Coronary artery (tissue), 2 donors: ENCODE measurements at regions not wholly inside any gene's neighbourhood (a gene's known extent, or its start where the extent isn't known, plus 50 kb on each side); places are given as distances from the start of the nearest gene placed in this dataset.

Experiments used
- DNase-seq: peaks from one replicate; pipeline ENCODE4 v3.0.0-alpha.2; 2017; ENCODE audit warnings: low spot score
- H3K27ac ChIP-seq, 2 donors: fragments of 200-600 bp; sonication (generic); one replicate each; pipeline ENCODE4 v1.5.1; 2016 to 2019
- H3K4me3 ChIP-seq: fragments of 200-600 bp; sonication (generic); 2 replicates; pipeline ENCODE4 v1.5.1; 2016; ENCODE audit warnings: mild to moderate bottlenecking, moderate library complexity
- TF ChIP-seq, protein P1 (sequence below): fragments of 200-600 bp; sonication (generic); IDR thresholded peaks from one replicate; pipeline ENCODE4 v1.5.1; 2019; ENCODE audit warnings: antibody characterized with exemption

DNA sequence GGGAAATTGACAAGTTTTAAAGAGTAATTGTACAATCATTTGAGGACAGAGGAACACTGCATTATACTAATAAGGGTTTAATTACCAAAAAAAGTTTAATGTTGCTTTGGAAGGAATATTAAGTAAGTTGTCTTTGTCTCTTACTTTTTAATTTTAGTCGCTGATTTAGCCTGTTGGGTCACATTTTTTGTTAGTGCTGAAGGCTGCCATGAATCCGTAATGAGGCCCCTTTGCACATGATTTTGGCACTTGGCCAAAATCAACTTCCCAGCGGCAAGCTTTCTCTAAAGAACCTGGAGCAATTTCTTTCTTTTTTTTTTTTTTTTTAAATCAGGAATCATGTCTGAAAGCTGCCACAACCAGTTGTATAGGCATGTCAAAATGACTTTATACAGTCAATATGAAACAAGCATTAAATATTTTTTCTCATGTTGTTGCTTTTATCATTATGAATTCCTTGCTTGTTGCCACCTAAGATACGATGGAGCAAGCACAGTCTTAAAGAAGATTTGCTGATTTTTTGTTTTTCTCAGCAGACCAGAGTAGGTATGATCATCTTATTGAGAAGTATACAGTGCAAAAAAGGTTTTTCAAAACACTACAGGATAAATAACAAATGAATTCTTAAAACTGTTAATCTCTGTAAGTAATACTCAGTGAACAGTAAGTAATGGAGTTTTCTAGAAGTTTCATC is 690.4 kb downstream of the USP25 start:
- Histone ChIP-seq H3K27ac (peak overlapping the region; percentile 80 to 82), H3K4me3 (peak overlapping the region; percentile 71)
- TF ChIP-seq, protein P1, sequence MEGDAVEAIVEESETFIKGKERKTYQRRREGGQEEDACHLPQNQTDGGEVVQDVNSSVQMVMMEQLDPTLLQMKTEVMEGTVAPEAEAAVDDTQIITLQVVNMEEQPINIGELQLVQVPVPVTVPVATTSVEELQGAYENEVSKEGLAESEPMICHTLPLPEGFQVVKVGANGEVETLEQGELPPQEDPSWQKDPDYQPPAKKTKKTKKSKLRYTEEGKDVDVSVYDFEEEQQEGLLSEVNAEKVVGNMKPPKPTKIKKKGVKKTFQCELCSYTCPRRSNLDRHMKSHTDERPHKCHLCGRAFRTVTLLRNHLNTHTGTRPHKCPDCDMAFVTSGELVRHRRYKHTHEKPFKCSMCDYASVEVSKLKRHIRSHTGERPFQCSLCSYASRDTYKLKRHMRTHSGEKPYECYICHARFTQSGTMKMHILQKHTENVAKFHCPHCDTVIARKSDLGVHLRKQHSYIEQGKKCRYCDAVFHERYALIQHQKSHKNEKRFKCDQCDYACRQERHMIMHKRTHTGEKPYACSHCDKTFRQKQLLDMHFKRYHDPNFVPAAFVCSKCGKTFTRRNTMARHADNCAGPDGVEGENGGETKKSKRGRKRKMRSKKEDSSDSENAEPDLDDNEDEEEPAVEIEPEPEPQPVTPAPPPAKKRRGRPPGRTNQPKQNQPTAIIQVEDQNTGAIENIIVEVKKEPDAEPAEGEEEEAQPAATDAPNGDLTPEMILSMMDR: no peak
- no peak for DNase-seq

DNA sequence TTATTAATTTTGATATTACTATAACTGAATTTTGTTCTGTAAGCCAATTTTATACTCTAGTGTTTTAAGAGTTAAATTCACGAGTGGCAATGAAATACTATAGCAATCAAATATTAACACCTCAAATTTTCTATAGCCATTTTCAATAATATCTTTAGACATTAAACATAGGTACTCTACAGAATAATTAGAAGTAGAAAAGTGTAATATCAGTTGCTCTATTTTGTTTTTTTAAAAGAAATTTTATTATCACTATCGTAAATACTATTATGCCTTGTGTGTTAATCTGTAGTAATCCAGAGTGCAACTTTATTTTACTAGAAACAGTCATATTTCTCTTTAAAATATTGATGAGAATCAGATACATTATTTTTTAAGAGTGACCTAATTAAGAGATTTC is 691.2 kb downstream of the USP25 start:
- peak overlapping the region; percentile 77 to 82 for H3K27ac ChIP-seq
- DNase-seq: no peak
- peak overlapping the region; percentile 71 for H3K4me3 ChIP-seq
- TF ChIP-seq, protein P1: no peak

DNA sequence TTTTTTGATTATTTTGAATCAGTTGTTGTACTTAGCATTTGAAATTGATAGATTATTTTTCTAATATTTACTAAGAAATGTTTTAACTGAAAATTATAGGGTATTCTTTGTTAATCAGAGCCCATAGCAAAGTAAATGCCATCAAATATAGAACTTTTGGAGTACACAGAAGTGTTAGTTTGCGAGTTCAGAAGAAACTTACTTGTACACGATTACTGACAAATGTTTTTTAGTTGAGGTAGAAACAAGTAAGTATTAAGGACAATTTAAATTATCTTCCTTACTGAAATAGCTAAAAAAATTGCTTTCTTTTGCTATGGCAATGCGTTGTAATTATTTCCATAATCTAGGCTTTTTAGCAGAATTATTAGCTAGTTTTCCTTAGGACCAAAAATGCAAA is 692.2 kb downstream of the USP25 start:
- TF ChIP-seq, protein P1: no peak
- peak overlapping the region in 1 of 2 donors; percentile 65 for H3K27ac ChIP-seq
- H3K4me3 ChIP-seq: peak overlapping the region; percentile 64
- DNase-seq: no peak

DNA sequence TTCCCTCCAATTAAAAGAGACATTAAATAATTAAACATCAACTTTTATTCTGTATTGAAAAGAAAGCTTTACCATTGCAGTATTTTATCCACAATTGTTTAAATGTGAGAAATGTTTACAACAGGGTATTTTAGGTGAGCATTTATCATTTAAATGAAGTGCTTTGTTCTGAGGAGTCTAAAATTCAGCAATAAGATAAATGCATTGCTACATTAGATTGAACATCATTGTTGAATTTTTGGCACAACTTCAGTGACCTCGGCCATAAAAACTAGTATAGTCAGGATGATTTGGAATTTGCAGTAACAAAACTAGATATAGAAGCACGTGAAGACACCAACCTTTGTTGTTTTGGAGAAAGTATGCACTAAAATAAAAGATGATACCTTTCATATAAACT is 692.9 kb downstream of the USP25 start:
- peak overlapping the region; percentile 26 to 65 for H3K27ac ChIP-seq

DNA sequence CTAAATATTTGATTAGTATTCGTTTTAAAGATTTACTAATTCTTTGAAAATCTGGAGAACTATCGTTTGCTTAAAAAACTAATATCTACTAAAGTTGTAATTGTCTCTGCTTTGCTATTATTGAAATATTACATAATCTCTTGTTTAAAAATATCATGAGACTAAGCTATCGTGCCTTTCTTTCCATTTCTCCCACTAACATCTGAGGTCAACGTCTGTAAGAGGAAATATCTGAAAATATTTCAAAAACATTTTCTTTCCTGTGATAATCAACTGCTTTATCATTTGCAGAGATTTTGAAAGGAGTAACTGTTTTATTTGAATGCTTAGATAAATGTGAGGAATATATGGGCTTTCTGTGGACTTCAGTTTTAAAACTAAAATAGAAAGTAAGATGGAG is 694.1 kb downstream of the USP25 start:
- no peak for DNase-seq
- Histone ChIP-seq H3K4me3 (peak overlapping the region; percentile 64), H3K27ac (peak overlapping the region; percentile 63 to 65)
- TF ChIP-seq, protein P1: no peak

More for the DNA sequence above, 692.9 kb downstream of the USP25 start:
- TF ChIP-seq, protein P1: no peak
- H3K4me3 ChIP-seq: peak overlapping the region; percentile 64
- no peak for DNase-seq

DNA sequence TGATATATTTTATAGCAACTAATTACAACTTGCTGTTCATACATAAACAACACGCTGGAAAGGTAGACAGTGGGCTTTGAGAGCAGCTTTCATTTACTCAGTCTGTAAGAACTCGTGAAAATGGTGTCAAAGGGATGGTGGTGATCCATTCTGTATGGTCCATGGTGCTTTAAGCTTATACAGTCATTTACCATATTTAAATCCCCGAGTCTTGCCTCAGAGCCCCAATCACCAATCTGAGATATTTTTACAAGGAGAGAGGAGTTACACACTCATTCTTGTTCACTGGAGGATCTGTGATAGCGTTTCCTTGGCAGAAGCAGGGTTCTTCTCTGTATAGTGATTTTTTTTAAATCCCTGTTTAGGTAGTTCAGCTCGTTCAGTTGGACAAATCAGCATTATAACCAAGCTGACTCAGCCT is 694.6 kb downstream of the USP25 start:
- TF ChIP-seq, protein P1: no peak
- H3K27ac ChIP-seq: peak overlapping the region; percentile 63 to 65
- DNase-seq: no peak
- peak overlapping the region; percentile 64 for H3K4me3 ChIP-seq

DNA sequence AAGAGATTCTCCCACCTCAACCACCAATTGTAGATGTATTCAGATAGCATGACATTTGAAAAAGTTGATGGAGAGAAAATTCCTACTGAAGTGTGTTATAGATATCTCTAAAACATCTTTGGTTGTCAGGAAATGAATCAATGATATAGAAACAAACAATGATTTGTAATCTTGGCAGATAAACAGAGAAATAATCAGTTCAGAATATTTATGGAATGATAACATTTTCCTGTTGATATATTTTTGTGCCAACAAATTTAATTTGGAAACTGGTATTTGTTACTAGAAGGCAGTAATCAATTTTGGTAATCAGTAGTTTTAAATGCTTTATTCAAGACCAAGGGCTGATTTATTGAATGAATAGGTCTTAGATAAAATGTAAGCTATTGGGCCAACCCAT is 695.6 kb downstream of the USP25 start:
- Histone ChIP-seq H3K4me3 (peak overlapping the region; percentile 64), H3K27ac (peak overlapping the region in 1 of 2 donors; percentile 63)
- DNase-seq: no peak
- TF ChIP-seq, protein P1: no peak
